AG04449 (cell line): ENCODE measurements at regions not wholly inside any gene's neighbourhood (a gene's known extent, or its start where the extent isn't known, plus 50 kb on each side); places are given as distances from the start of the nearest gene placed in this dataset.
"Not testable (repeated sequence)": the region's sequence is repeated elsewhere in the genome, so short reads cannot be mapped to it uniquely, and the experiment has no call there.

Experiments
- CTCF ChIA-PET: fragments of 350-600 bp; formaldehyde crosslinking; extraction: SDS; loops from one replicate; lab custom pipeline; 2021; ENCODE audit warnings: antibody characterized with exemption; lab: Yijun Ruan, JAX
- POLR2A ChIA-PET: fragments of 400-600, 350-600 bp; formaldehyde crosslinking; extraction: SDS; loops from one replicate; lab custom pipeline; 2020; ENCODE audit warnings: antibody characterized with exemption, inconsistent platforms; lab: Yijun Ruan, JAX
- DNase-seq: peaks from one replicate; pipeline ENCODE4 v3.0.0-alpha.2; 2010; ENCODE audit warnings: low read depth, low spot score
- H3K4me3 ChIP-seq: 2 replicates; pipeline ENCODE4 v1.5.1; 2011; ENCODE audit warnings: low read depth, mild to moderate bottlenecking, control low read depth, low read length
- CTCF ChIP-seq: IDR thresholded peaks from one replicate; pipeline ENCODE4 v1.5.1; 2011; ENCODE audit warnings: mild to moderate bottlenecking, moderate library complexity, low read length, control low read depth, inconsistent platforms; ENCODE audit not compliant: insufficient read depth; ENCODE audit errors: missing control alignments

- DNase-seq: no peak
- ChIA-PET POLR2A (no interaction called here), CTCF (no interaction called here)
- H3K4me3 ChIP-seq: no peak overlapping the region
- TF ChIP-seq CTCF: no peak
Observed at GRCh38 chr2:209145941-209146681, 277.7 kb upstream of the MAP2 start.

- no peak for TF ChIP-seq CTCF
- CTCF ChIA-PET: no interaction called here
- POLR2A ChIA-PET: no interaction called here
- H3K4me3 ChIP-seq: no peak overlapping the region
- no peak for DNase-seq
Observed at GRCh38 chr2:209146682-209147320, 277.0 kb upstream of the MAP2 start.

GRCh38 chr2:209147981-209148380 is 275.9 kb upstream of the MAP2 start:
- DNase-seq: no peak
- ChIA-PET CTCF (no interaction called here), POLR2A (no interaction called here)
- no peak overlapping the region for H3K4me3 ChIP-seq
- no peak for TF ChIP-seq CTCF

GRCh38 chr2:209160800-209161588 is 262.9 kb upstream of the MAP2 start:
- ChIA-PET CTCF (no interaction called here), POLR2A (no interaction called here)
- no peak for DNase-seq
- no peak overlapping the region for H3K4me3 ChIP-seq
- TF ChIP-seq CTCF: no peak

- no peak for TF ChIP-seq CTCF
- ChIA-PET POLR2A (no interaction called here), CTCF (no interaction called here)
- DNase-seq: no peak
- H3K4me3 ChIP-seq: no peak overlapping the region
Observed at GRCh38 chr2:209162129-209162528, 261.7 kb upstream of the MAP2 start.

GRCh38 chr2:209181984-209182383 is 241.9 kb upstream of the MAP2 start:
- no peak for DNase-seq
- CTCF ChIA-PET: no interaction called here
- no peak overlapping the region for H3K4me3 ChIP-seq
- no peak for TF ChIP-seq CTCF
- POLR2A ChIA-PET: no interaction called here

GRCh38 chr2:209186886-209187285 is 237.0 kb upstream of the MAP2 start:
- CTCF ChIA-PET, DNase-seq, H3K4me3 ChIP-seq, POLR2A ChIA-PET: not testable (repeated sequence)
